ENCODE measurements at regions not wholly inside any gene's neighbourhood (a gene's known extent, or its start where the extent isn't known, plus 50 kb on each side); places are given as distances from the start of the nearest gene placed in this dataset.

DNA sequence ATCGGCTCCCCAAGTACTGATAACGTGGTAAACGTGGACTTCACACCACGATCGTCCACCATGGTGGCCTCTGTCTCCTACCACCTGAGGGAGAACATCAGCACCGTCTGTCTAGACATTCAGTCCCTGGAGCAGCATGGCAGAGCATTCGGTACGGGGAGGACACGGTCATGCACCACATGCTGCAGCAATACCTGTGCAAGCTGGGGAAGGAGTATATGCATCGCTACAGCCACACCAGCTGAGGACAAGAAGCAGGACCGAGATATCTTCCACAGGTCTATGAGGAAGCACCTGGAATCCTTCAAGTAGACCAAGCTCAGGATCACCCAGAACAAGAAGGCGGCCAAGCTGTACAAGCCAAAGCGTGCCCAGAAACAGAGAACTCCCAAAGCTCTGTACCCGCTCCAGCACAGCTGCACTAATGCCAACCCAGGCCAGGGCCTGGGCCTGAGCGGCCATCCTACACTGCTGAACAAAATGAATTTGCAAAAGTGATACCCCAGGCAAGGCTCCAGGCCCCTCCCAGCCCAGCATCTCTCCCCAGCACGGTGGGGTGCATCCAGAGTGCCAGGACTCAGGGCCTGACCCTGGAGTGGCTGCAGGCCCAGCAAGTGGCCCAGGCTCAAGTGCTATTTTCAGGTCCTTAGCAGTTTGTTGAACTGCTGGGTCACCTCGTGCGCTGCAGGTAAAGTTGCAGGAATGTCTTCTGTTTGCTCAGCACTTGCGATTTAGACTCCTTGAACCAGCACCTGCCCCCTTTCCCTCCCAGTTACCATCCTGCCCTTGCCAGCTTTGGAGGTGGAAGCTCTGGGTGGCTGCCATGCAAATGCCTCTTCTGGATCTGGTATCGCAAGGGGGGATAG, 119.3 kb upstream of the SERPIND1 start:
- no peak for TF ChIP-seq POLR2A (IDR thresholded peaks at IDR 0.05)
- no peak for TF ChIP-seq EP300 (IDR thresholded peaks at IDR 0.05)
- TF ChIP-seq, protein P1, sequence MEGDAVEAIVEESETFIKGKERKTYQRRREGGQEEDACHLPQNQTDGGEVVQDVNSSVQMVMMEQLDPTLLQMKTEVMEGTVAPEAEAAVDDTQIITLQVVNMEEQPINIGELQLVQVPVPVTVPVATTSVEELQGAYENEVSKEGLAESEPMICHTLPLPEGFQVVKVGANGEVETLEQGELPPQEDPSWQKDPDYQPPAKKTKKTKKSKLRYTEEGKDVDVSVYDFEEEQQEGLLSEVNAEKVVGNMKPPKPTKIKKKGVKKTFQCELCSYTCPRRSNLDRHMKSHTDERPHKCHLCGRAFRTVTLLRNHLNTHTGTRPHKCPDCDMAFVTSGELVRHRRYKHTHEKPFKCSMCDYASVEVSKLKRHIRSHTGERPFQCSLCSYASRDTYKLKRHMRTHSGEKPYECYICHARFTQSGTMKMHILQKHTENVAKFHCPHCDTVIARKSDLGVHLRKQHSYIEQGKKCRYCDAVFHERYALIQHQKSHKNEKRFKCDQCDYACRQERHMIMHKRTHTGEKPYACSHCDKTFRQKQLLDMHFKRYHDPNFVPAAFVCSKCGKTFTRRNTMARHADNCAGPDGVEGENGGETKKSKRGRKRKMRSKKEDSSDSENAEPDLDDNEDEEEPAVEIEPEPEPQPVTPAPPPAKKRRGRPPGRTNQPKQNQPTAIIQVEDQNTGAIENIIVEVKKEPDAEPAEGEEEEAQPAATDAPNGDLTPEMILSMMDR (IDR thresholded peaks at IDR 0.05): no peak
- no peak for TF ChIP-seq POLR2AphosphoS5 (IDR thresholded peaks at IDR 0.05)
